Fibroblast of peridontal ligament (primary cell): ENCODE measurements at regions not wholly inside any gene's neighbourhood (a gene's known extent, or its start where the extent isn't known, plus 50 kb on each side); places are given as distances from the start of the nearest gene placed in this dataset.

ENCODE experiments used
- DNase-seq: peaks from one replicate; pipeline ENCODE4 v3.0.0-alpha.2; 2010; ENCODE audit errors: extremely low read depth

- no peak for DNase-seq
These were observed 549.0 kb downstream of the ZNF804A start for GRCh38 chr2:185147361-185147760.

GRCh38 chr2:185152186-185152585 lies 553.9 kb downstream of the ZNF804A start:
- no peak for DNase-seq

- DNase-seq, result no peak
These were observed 563.4 kb downstream of the ZNF804A start for GRCh38 chr2:185161701-185162100.

GRCh38 chr2:185174353-185174752 lies 564.3 kb upstream of the FSIP2 start:
- DNase-seq, result no peak

- DNase-seq, result no peak
These were observed 558.9 kb upstream of the FSIP2 start for GRCh38 chr2:185179743-185180142.

GRCh38 chr2:185181901-185182300 lies 556.7 kb upstream of the FSIP2 start:
- no peak for DNase-seq

GRCh38 chr2:185185044-185185443 lies 553.6 kb upstream of the FSIP2 start:
- DNase-seq, result no peak

- DNase-seq, result no peak
These were observed 551.2 kb upstream of the FSIP2 start for GRCh38 chr2:185187421-185187820.

- no peak for DNase-seq
These were observed 549.9 kb upstream of the FSIP2 start for GRCh38 chr2:185188656-185189055.

GRCh38 chr2:185201063-185201462 lies 537.5 kb upstream of the FSIP2 start:
- DNase-seq, result no peak

- DNase-seq, result no peak
These were observed 536.2 kb upstream of the FSIP2 start for GRCh38 chr2:185202381-185202780.

GRCh38 chr2:185202945-185203528 lies 535.6 kb upstream of the FSIP2 start:
- no peak for DNase-seq

- no peak for DNase-seq
These were observed 530.3 kb upstream of the FSIP2 start for GRCh38 chr2:185208261-185208660.

- no peak for DNase-seq
These were observed 523.1 kb upstream of the FSIP2 start for GRCh38 chr2:185215497-185215896.

- DNase-seq, result no peak
These were observed 518.6 kb upstream of the FSIP2 start for GRCh38 chr2:185219981-185220380.

GRCh38 chr2:185222311-185222710 lies 516.3 kb upstream of the FSIP2 start:
- DNase-seq, result no peak

GRCh38 chr2:185227391-185227790 lies 511.2 kb upstream of the FSIP2 start:
- DNase-seq, result no peak

GRCh38 chr2:185239491-185239890 lies 499.1 kb upstream of the FSIP2 start:
- no peak for DNase-seq

GRCh38 chr2:185240796-185241195 lies 497.8 kb upstream of the FSIP2 start:
- no peak for DNase-seq

- DNase-seq, result no peak
These were observed 497.0 kb upstream of the FSIP2 start for GRCh38 chr2:185241556-185241955.

- DNase-seq, result no peak
These were observed 496.1 kb upstream of the FSIP2 start for GRCh38 chr2:185242462-185242861.

GRCh38 chr2:185245216-185245615 lies 493.4 kb upstream of the FSIP2 start:
- no peak for DNase-seq

- DNase-seq, result no peak
These were observed 492.8 kb upstream of the FSIP2 start for GRCh38 chr2:185245806-185246205.

- DNase-seq, result no peak
These were observed 491.9 kb upstream of the FSIP2 start for GRCh38 chr2:185246717-185247116.
